Erythroblast (primary cell): ENCODE measurements at regions not wholly inside any gene's neighbourhood (a gene's known extent, or its start where the extent isn't known, plus 50 kb on each side); places are given as distances from the start of the nearest gene placed in this dataset.

ENCODE experiments used
- GATA1 ChIP-seq: IDR thresholded peaks from 2 replicates; pipeline ENCODE4 v1.6.1; 2011; ENCODE audit warnings: low read depth, mild to moderate bottlenecking, control low read depth, low read length, moderate library complexity
- POLR2A ChIP-seq: IDR thresholded peaks from 2 replicates; pipeline ENCODE4 v1.6.1; 2011; ENCODE audit warnings: mild to moderate bottlenecking, low read length

- TF ChIP-seq POLR2A, result no peak
- no peak for TF ChIP-seq GATA1
Observed at GRCh38 chr15:70320482-70320881, 222.8 kb upstream of the TLE3 start.
